ENCODE measurements at regions not wholly inside any gene's neighbourhood (a gene's known extent, or its start where the extent isn't known, plus 50 kb on each side); places are given as distances from the start of the nearest gene placed in this dataset.
A peak's percentile ranks its signal among the peaks of the same experiment; 100 is the strongest.

- H3K79me2 ChIP-seq (ENCODE audit: insufficient read depth), result no peaks in the 10 kb centered on the region
- TF ChIP-seq SIN3A (IDR thresholded peaks at IDR 0.05; ENCODE audit: borderline replicate concordance, low read depth, low read length) (no peak), POLR2AphosphoS5 (IDR thresholded peaks at IDR 0.05; ENCODE audit: low read depth, low read length) (no peak), FOXM1 (IDR thresholded peaks at IDR 0.05; ENCODE audit: low read depth) (no peak), MEF2A (IDR thresholded peaks at IDR 0.05; ENCODE audit: borderline replicate concordance, low read depth) (no peak), FOSL2 (IDR thresholded peaks at IDR 0.05; ENCODE audit: borderline replicate concordance, low read depth) (no peak)
- no peak overlapping the region for H3K4me3 ChIP-seq (ENCODE audit: low read depth in 2 of 2, low read length in 1 of 2)
- H3K9ac ChIP-seq, result no peak overlapping the region
- H4K20me1 ChIP-seq (ENCODE audit: insufficient read depth), result no peaks in the 10 kb centered on the region
- DNase-seq, result no peak
- no peak overlapping the region for H3K27ac ChIP-seq (ENCODE audit: low read depth in 2 of 2, low read length in 1 of 2)
- peaks cover 0 to 29% of the 10 kb centered on the region in 2 experiments; a peak in 2 of 4 replicates for H3K4me1 ChIP-seq (ENCODE audit: control insufficient read depth in 1 of 2, insufficient read depth in 2 of 2, low read depth in 1 of 2, low read length in 1 of 2)
- H3K4me2 ChIP-seq, result no peak overlapping the region; the same call in 1 of the 2 replicates
- 72% methylated on average over 3 of the region's 3 CpGs for WGBS (ENCODE audit: low lambda C conversion rate)
- ChIA-PET CTCF (interaction anchor here (1.0 to 3.4 kb wide), 2 partner anchors 103 to 396 kb away, joined by 3 to 16 read pairs; no protein-coding TSS in a partner anchor), POLR2A (interaction anchor here (1.3 kb wide), 1 partner anchor 395 kb away, joined by 3 read pairs; the partner anchor contains the start of gene GADD45G)
- H3K9me3 ChIP-seq, result no peaks in the 10 kb centered on the region
- no peaks in the 10 kb centered on the region for H3K27me3 ChIP-seq (ENCODE audit: insufficient read depth)
- H2AFZ ChIP-seq (ENCODE audit: low read depth), result no peak overlapping the region
- H3K9me2 ChIP-seq, result no peaks in the 10 kb centered on the region
- H3K36me3 ChIP-seq (replicated peaks in 1 of 2; ENCODE audit: control insufficient read depth in 1 of 2, insufficient read depth in 2 of 2, low read length in 1 of 2), result no peaks in the 10 kb centered on the region
- H3F3A ChIP-seq (replicated peaks; ENCODE audit: insufficient read depth), result no peaks in the 10 kb centered on the region
Observed at GRCh38 chr9:89999176-89999533, 394.3 kb downstream of the GADD45G start.

- Histone ChIP-seq H3K9me3 (no peaks in the 10 kb centered on the region), H3K4me2 (peak overlapping the region; percentile 54), H3K27me3 (ENCODE audit: insufficient read depth) (no peaks in the 10 kb centered on the region), H3K9me2 (no peaks in the 10 kb centered on the region), H3K4me1 (ENCODE audit: control insufficient read depth in 1 of 2, insufficient read depth in 2 of 2, low read depth in 1 of 2, low read length in 1 of 2) (peaks cover 0 to 29% of the 10 kb centered on the region in 2 experiments; a peak in 2 of 4 replicates), H3K79me2 (ENCODE audit: insufficient read depth) (no peaks in the 10 kb centered on the region), H2AFZ (ENCODE audit: low read depth) (no peak overlapping the region), H4K20me1 (ENCODE audit: insufficient read depth) (no peaks in the 10 kb centered on the region), H3K9ac (no peak overlapping the region), H3F3A (replicated peaks; ENCODE audit: insufficient read depth) (no peaks in the 10 kb centered on the region), H3K27ac (ENCODE audit: low read depth in 2 of 2, low read length in 1 of 2) (no peak overlapping the region), H3K4me3 (ENCODE audit: low read depth in 2 of 2, low read length in 1 of 2) (no peak overlapping the region), H3K36me3 (replicated peaks in 1 of 2; ENCODE audit: control insufficient read depth in 1 of 2, insufficient read depth in 2 of 2, low read length in 1 of 2) (no peaks in the 10 kb centered on the region)
- ChIA-PET CTCF (interaction anchor here (1.0 to 3.4 kb wide), 2 partner anchors 102 to 396 kb away, joined by 3 to 16 read pairs; no protein-coding TSS in a partner anchor), POLR2A (interaction anchor here (0.8 to 1.4 kb wide), 2 partner anchors 8 to 324 kb away, joined by 3 to 5 read pairs; no protein-coding TSS in a partner anchor)
- 24% methylated on average over 3 of the region's 12 CpGs for WGBS (ENCODE audit: low lambda C conversion rate)
- peak; percentile 23 for DNase-seq
- TF ChIP-seq RFX5 (IDR thresholded peaks at IDR 0.05; ENCODE audit: low read length), result no peak
- no peak for TF ChIP-seq CTCF (IDR thresholded peaks at IDR 0.05)
- TF ChIP-seq MAX (IDR thresholded peaks at IDR 0.05; ENCODE audit: low read depth), result no peak
- no peak for TF ChIP-seq CHD2 (IDR thresholded peaks at IDR 0.05; ENCODE audit: low read length, partially characterized antibody)
- TF ChIP-seq SMC3 (IDR thresholded peaks at IDR 0.05; ENCODE audit: low read depth, low read length), result no peak
- no peak for TF ChIP-seq NFIC (IDR thresholded peaks at IDR 0.05; ENCODE audit: borderline replicate concordance)
- TF ChIP-seq, protein P1, sequence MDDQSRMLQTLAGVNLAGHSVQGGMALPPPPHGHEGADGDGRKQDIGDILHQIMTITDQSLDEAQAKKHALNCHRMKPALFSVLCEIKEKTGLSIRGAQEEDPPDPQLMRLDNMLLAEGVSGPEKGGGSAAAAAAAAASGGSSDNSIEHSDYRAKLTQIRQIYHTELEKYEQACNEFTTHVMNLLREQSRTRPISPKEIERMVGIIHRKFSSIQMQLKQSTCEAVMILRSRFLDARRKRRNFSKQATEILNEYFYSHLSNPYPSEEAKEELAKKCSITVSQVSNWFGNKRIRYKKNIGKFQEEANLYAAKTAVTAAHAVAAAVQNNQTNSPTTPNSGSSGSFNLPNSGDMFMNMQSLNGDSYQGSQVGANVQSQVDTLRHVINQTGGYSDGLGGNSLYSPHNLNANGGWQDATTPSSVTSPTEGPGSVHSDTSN (IDR thresholded peaks at IDR 0.05), result no peak
- no peak for TF ChIP-seq TEAD4 (IDR thresholded peaks at IDR 0.05; ENCODE audit: borderline replicate concordance, insufficient read depth)
- no peak for TF ChIP-seq RXRA (IDR thresholded peaks at IDR 0.05; ENCODE audit: borderline replicate concordance, low read depth)
- TF ChIP-seq FOXM1 (IDR thresholded peaks at IDR 0.05; ENCODE audit: low read depth), result no peak
- no peak for TF ChIP-seq JUND (IDR thresholded peaks at IDR 0.05)
Observed at GRCh38 chr9:89999534-90000370, 394.9 kb downstream of the GADD45G start.

All from SK-N-SH (cell line).